Globus pallidus (tissue), 1 donor: ENCODE measurements at regions not wholly inside any gene's neighbourhood (a gene's known extent, or its start where the extent isn't known, plus 50 kb on each side); places are given as distances from the start of the nearest gene placed in this dataset.
"Not testable (repeated sequence)": the region's sequence is repeated elsewhere in the genome, so short reads cannot be mapped to it uniquely, and the experiment has no call there.

Experiments used
- DNase-seq: peaks from one replicate; pipeline ENCODE4 v3.0.0-alpha.2; 2015; ENCODE audit warnings: low spot score

DNA sequence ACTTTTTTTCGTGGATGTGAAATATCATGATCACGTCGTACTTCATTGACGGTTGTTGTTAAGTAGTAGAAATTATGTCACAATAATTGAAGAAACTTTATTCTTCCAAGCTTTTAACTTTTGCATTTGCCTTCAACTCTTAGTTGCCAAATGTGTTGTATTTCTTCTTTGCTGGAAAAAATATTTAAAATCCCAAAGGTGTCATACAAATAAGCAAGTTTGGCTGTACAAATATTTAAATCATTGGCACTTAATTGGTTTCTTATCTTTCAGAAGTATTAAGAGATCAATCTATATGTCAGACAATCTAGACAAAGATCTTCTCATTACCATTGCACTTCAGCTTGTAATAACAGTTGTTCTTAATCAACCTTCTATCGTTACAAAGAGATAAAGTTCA, 204.0 kb upstream of the HDAC4 start:
- DNase-seq = no peak

GRCh38 chr2:239603411-239604356, 202.9 kb upstream of the HDAC4 start:
- DNase-seq = no peak

DNA sequence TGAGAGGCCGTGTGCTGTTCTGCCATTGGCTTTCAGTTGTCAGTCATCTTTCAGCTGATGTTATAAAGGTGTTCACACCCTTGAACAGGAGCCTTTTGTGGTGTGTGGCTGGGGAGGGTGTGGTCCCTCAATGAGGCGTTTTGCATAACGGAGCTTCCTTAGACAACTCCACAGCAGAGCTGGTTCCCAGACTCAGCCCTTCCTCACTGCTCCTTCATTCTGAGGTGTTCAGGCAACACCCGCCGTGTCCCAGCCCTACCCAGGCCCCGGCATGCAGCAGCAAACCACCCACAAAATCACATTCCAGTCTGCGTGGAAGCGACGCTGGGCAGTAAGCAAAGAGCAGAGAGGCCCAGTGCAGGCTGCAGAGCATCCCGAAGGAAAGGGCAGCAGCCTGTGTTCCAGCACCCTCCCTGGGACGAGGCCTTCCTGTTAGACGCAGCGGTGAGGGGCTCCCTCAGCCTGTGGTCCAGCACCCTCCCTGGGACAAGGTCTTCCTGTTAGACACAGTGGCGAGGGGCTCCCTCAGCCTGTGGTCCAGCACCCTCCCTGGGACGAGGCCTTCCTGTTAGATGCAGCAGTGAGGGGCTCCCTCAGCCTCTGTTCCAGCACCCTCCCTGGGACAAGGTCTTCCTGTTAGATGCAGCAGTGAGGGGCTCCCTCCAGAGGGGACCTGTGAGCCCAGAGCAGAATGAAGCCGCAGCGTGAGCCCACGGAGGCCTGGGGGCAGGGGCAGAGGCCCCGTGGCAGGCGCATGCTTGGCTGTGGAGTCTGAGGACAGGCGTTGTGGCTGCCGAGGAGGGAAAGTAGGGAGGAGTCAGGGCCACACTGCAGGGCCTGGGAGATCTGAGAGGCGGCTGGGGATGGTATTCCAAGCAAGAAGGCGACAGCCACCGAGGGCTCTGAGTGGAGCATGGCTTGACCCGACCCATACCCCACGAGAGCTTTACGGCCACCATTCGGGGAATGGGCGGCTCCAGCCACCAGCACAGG, 201.8 kb upstream of the HDAC4 start:
- no peak for DNase-seq

- no peak for DNase-seq
Measured at GRCh38 chr2:239601880-239602279, 201.1 kb upstream of the HDAC4 start.

GRCh38 chr2:239601201-239601851, 200.5 kb upstream of the HDAC4 start:
- no peak for DNase-seq

DNA sequence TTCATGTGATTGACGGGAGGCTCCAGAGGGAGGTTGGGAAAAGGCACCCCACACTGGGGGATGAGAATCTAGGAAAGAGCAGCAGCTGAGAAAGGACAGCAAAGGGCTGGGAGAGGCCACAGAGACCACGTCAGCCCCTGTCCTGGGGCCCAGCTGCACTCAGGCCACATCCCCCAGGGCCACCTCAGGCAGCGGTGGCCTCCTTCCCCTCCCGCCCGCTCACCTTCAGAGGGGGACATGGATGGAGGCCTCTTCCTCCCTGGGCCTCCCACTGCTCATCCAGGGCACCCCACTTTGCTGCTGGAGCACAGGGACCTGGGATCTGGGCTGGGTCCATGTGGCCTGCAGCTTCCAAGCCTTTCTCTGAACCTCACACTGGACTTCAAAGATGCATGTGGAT, 199.8 kb upstream of the HDAC4 start:
- no peak for DNase-seq

DNA sequence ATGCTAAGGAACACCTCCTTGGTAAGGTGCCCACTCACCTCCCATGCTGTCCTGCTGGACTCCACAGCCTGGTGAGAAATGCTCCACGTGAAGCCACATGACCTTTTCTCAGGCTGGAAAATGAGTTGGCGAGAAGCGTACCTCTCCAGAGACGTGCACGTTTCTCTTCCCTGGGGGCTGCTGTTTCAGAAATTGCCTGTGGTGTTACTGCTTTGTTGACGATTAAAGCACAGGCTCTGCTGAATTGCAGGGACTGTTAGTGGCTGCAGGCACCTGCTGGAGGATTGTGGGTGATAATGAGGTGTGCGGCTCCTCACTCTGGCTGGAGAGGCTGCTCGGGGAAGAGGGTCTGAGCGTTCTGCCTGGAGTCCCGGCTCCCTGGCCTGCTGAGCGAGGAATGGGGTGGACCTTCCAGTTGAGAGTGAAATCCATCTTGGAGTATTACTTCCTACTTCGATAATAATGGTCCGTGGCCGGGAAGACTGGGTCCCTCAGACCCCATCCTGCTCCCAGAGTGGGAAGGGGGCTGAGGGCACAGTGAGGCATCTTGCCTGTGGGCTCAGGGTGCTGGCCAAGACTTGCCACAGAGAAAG, 199.3 kb upstream of the HDAC4 start:
- DNase-seq = no peak

GRCh38 chr2:239599299-239599698, 198.5 kb upstream of the HDAC4 start:
- no peak for DNase-seq

GRCh38 chr2:239598732-239599090, 197.9 kb upstream of the HDAC4 start:
- DNase-seq = no peak

GRCh38 chr2:239598011-239598731, 197.4 kb upstream of the HDAC4 start:
- DNase-seq = no peak

DNA sequence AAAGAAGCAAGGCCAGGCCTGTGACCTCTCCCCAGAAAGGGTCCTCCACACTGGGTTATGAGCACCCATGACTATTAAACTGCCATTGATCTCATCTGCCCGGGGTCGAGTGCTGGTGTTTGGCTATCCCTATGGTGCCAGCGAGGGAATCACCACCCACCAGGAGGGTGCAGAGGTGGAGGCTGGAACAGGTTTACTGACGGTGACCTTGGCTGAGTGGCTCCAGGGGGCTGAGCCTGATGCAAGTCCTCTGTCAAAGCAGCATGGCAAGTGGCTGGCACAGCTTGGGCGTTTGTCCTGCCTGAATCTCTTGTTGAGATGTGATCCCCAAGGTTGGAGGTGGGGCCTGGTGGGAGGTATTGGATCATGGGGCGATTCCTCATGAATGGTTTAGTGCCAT, 196.4 kb upstream of the HDAC4 start:
- no peak for DNase-seq

- DNase-seq = no peak
Measured at GRCh38 chr2:239596792-239597191, 196.0 kb upstream of the HDAC4 start.

- no peak for DNase-seq
Measured at GRCh38 chr2:239596253-239596652, 195.4 kb upstream of the HDAC4 start.

DNA sequence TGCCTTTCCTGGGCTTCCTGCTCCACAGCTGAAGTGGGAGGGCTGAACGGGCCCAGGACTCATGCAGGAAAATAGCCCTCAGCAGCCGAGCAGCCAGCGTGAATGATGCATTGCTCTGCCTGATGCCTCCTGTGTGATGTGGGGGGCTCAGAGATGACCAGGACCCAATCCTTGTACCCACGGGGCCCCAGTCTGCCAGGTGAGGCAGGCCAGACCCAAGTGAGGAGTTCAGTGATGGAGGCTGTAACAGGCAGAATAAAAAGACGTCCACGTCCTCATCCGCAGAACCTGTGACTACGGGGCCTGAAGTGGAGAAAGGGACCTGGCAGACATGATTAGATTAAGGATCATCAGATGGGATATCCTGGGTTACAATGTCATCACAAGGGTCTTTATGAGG, 194.9 kb upstream of the HDAC4 start:
- no peak for DNase-seq

- no peak for DNase-seq
Measured at GRCh38 chr2:239594772-239595608, 194.2 kb upstream of the HDAC4 start.

DNA sequence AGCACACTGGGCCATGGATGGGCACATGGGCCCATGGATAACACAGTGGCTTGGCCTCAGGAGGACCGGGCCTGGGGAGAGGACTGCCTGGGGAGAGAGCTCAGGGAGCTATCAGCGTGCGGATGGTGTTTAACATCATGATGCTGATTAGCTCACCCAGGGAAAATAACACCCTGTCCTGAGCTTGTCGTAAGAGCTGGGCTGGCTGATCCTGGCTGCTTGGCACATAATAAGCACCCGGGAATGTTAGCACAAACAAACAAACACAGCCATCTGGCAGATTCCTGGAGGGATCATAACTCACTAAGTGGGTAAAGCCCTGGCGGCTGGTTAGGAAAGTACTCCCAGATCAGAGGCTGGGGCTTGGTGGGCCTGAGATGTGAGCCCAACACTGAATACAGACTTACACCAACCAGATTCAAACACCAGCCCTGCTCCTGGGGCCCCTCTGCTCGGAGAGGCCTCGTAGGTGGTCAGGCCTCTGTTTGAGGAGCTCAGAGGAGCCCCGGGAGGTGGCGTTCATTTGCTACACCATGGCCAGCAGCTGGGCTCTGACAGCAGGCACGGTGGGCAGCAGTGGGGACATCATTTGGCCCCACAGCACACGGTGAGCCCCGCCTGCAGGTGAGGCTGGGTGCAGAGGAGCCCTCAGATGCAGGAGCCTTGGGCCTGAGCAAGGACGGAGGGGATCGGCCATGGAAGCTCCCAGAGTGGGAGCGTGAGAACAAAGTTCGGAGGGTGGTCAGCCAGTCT, 193.4 kb upstream of the HDAC4 start:
- DNase-seq = no peak

DNA sequence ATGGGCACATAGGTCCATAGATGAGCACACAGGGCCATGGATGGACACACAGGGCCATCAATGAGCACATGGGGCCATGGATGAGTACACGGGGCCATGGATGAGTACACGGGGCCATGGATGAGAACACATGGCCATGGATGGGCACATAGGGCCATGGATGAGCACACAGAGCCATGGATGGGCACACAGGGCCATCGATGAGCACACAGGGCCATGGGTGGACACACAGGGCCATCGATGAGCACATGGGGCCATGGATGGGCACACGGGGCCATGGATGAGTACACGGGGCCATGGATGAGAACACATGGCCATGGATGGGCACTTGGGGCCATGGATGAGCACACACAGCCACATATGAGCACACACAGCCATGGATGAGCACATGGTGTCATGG, 192.6 kb upstream of the HDAC4 start:
- DNase-seq = no peak

DNA sequence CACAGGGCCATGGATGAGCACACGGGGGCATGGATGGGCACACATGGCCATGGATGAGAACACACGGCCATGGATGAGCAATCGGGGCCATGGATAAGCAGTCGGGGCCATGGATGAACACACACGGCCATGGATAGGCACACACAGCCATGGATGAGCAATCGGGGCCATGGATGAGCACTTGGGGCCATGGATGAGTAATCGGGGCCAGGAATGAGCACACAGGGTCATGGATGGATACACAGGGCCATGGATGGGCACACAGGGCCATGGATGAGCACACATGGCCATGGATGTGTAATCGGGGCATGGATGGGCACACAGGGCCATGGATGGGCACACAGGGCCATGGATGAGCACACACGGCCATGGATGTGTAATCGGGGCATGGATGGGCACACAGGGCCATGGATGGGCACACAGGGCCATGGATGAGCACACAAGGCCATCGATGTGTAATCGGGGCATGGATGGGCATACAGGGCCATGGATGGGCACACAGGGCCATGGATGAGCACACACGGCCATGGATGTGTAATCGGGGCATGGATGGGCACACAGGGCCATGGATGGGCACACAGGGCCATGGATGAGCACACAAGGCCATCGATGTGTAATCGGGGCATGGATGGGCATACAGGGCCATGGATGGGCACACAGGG, 191.9 kb upstream of the HDAC4 start:
- DNase-seq = not testable (repeated sequence)
